HL-60 (cell line): ENCODE measurements at regions not wholly inside any gene's neighbourhood (a gene's known extent, or its start where the extent isn't known, plus 50 kb on each side); places are given as distances from the start of the nearest gene placed in this dataset.

Experiments used
- DNase-seq, 2 experiments: peaks; one replicate each; pipeline ENCODE4 v3.0.0-alpha.2; 2010 to 2020; ENCODE audit warnings: low read depth in 1 of 2, low spot score in 1 of 2
- H3K27ac ChIP-seq: fragments of 250-450 bp; sonication (Bioruptor Pico); replicated peaks from 2 replicates; pipeline ENCODE4 v1.5.1; 2020; ENCODE audit warnings: mild to moderate bottlenecking, moderate library complexity
- H3K27me3 ChIP-seq: fragments of 250-450 bp; sonication (Bioruptor Pico); 2 replicates; pipeline ENCODE4 v1.5.1; 2021; ENCODE audit warnings: mild to moderate bottlenecking, moderate library complexity; ENCODE audit not compliant: insufficient read depth, poor library complexity, severe bottlenecking
- H3K4me3 ChIP-seq: replicated peaks from 2 replicates; pipeline ENCODE4 v1.5.1; 2011; ENCODE audit warnings: mild to moderate bottlenecking, control low read depth, low read length; ENCODE audit not compliant: insufficient read depth
- CTCF ChIP-seq: IDR thresholded peaks from one replicate; pipeline ENCODE4 v1.5.1; 2011; ENCODE audit warnings: low read length, control low read depth, inconsistent platforms; ENCODE audit not compliant: insufficient read depth
- GABPA ChIP-seq: IDR thresholded peaks from 2 replicates; pipeline ENCODE4 v1.6.1; 2012; ENCODE audit warnings: low read depth
- POLR2AphosphoS5 ChIP-seq: IDR thresholded peaks from 2 replicates; pipeline ENCODE4 v1.6.1; 2012; ENCODE audit warnings: low read depth
- REST ChIP-seq: IDR thresholded peaks from 2 replicates; pipeline ENCODE4 v1.6.1; 2012; ENCODE audit warnings: low read depth; ENCODE audit not compliant: insufficient replicate concordance
- SPI1 ChIP-seq: IDR thresholded peaks from 2 replicates; pipeline ENCODE4 v1.6.1; 2012; ENCODE audit warnings: low read depth, mild to moderate bottlenecking, borderline replicate concordance

GRCh38 chr14:42673963-42674362 is 1067.3 kb downstream of the LRFN5 start:
- TF ChIP-seq SPI1 (no peak), GABPA (no peak), POLR2AphosphoS5 (no peak), CTCF (no peak), REST (no peak)
- Histone ChIP-seq H3K4me3 (no peak overlapping the region), H3K27me3 (no peaks in the 10 kb centered on the region), H3K27ac (no peak overlapping the region)
- DNase-seq = no peak

- no peak overlapping the region for H3K27ac ChIP-seq
- TF ChIP-seq CTCF (no peak), REST (no peak), POLR2AphosphoS5 (no peak), GABPA (no peak), SPI1 (no peak)
- H3K4me3 ChIP-seq = no peak overlapping the region
- H3K27me3 ChIP-seq = no peaks in the 10 kb centered on the region
- DNase-seq = no peak
These were observed 1065.0 kb downstream of the LRFN5 start for GRCh38 chr14:42671636-42672035.

- no peak overlapping the region for H3K27ac ChIP-seq
- no peak for DNase-seq
- no peaks in the 10 kb centered on the region for H3K27me3 ChIP-seq
- no peak for TF ChIP-seq GABPA
- no peak for TF ChIP-seq REST
- TF ChIP-seq POLR2AphosphoS5 = no peak
- no peak for TF ChIP-seq CTCF
- TF ChIP-seq SPI1 = no peak
- H3K4me3 ChIP-seq = no peak overlapping the region
These were observed 1058.4 kb downstream of the LRFN5 start for GRCh38 chr14:42665083-42665482.
